ENCODE measurements at regions not wholly inside any gene's neighbourhood (a gene's known extent, or its start where the extent isn't known, plus 50 kb on each side); places are given as distances from the start of the nearest gene placed in this dataset.
"Not testable (repeated sequence)": the region's sequence is repeated elsewhere in the genome, so short reads cannot be mapped to it uniquely, and the experiment has no call there.

- no peak for DNase-seq (ENCODE audit: low read depth)
These were observed 1130.9 kb upstream of the SLC39A10 start for GRCh38 chr2:194526121-194526520.

- DNase-seq (ENCODE audit: low read depth): no peak
These were observed 1142.7 kb upstream of the SLC39A10 start for GRCh38 chr2:194514281-194514680.

- DNase-seq (ENCODE audit: low read depth): not testable (repeated sequence)
These were observed 1146.0 kb upstream of the SLC39A10 start for GRCh38 chr2:194511070-194511469.

- DNase-seq (ENCODE audit: low read depth): not testable (repeated sequence)
These were observed 1152.2 kb upstream of the SLC39A10 start for GRCh38 chr2:194504876-194505275.

GRCh38 chr2:194495046-194495445, 1162.0 kb upstream of the SLC39A10 start:
- DNase-seq (ENCODE audit: low read depth): no peak

GRCh38 chr2:194494401-194494800, 1162.6 kb upstream of the SLC39A10 start:
- no peak for DNase-seq (ENCODE audit: low read depth)

- DNase-seq (ENCODE audit: low read depth): no peak
These were observed 1165.5 kb upstream of the SLC39A10 start for GRCh38 chr2:194491409-194492115.

- DNase-seq (ENCODE audit: low read depth): no peak
These were observed 1170.7 kb upstream of the SLC39A10 start for GRCh38 chr2:194486326-194486725.

- DNase-seq (ENCODE audit: low read depth): no peak
These were observed 1174.0 kb upstream of the SLC39A10 start for GRCh38 chr2:194483041-194483440.

- no peak for DNase-seq (ENCODE audit: low read depth)
These were observed 1191.4 kb upstream of the SLC39A10 start for GRCh38 chr2:194465641-194466040.

- DNase-seq (ENCODE audit: low read depth): no peak
These were observed 1191.9 kb upstream of the SLC39A10 start for GRCh38 chr2:194464964-194465638.

- not testable (repeated sequence) for DNase-seq (ENCODE audit: low read depth)
These were observed 1194.1 kb upstream of the SLC39A10 start for GRCh38 chr2:194462883-194463282.

- no peak for DNase-seq (ENCODE audit: low read depth)
These were observed 1201.7 kb upstream of the SLC39A10 start for GRCh38 chr2:194455358-194455757.

GRCh38 chr2:194452504-194452903, 1204.5 kb upstream of the SLC39A10 start:
- DNase-seq (ENCODE audit: low read depth): no peak

- DNase-seq (ENCODE audit: low read depth): no peak
These were observed 1211.8 kb upstream of the SLC39A10 start for GRCh38 chr2:194445226-194445625.

- DNase-seq (ENCODE audit: low read depth): no peak
These were observed 1213.1 kb upstream of the SLC39A10 start for GRCh38 chr2:194443926-194444325.

GRCh38 chr2:194424683-194425209, 1232.3 kb upstream of the SLC39A10 start:
- DNase-seq (ENCODE audit: low read depth): no peak

- no peak for DNase-seq (ENCODE audit: low read depth)
These were observed 1245.8 kb upstream of the SLC39A10 start for GRCh38 chr2:194411221-194411620.

- DNase-seq (ENCODE audit: low read depth): no peak
These were observed 1261.2 kb upstream of the SLC39A10 start for GRCh38 chr2:194395818-194396217.

GRCh38 chr2:194385376-194385775, 1271.7 kb upstream of the SLC39A10 start:
- DNase-seq (ENCODE audit: low read depth): no peak

GRCh38 chr2:194383401-194383800, 1273.6 kb upstream of the SLC39A10 start:
- no peak for DNase-seq (ENCODE audit: low read depth)

GRCh38 chr2:194382221-194382620, 1274.8 kb upstream of the SLC39A10 start:
- no peak for DNase-seq (ENCODE audit: low read depth)

GRCh38 chr2:194380011-194380410, 1277.0 kb upstream of the SLC39A10 start:
- no peak for DNase-seq (ENCODE audit: low read depth)
